Uterus (tissue), 2 donors: ENCODE measurements at regions not wholly inside any gene's neighbourhood (a gene's known extent, or its start where the extent isn't known, plus 50 kb on each side); places are given as distances from the start of the nearest gene placed in this dataset.

ENCODE experiments used
- POLR2A ChIP-seq, 2 donors: fragments of 450-650 bp; IDR thresholded peaks; one replicate each; pipeline ENCODE4 v1.6.1; 2016; ENCODE audit warnings: antibody characterized with exemption in 2 of 2, mild to moderate bottlenecking in 1 of 2, moderate library complexity in 1 of 2
- TF ChIP-seq, protein P1 (sequence below), 4 experiments: fragments of 200-600 bp in 2 of 4; fragments of 450-650 bp in 2 of 4; sonication (generic) in 2 of 4; IDR thresholded peaks; one replicate each; pipeline ENCODE4 v1.5.1; 2016 to 2019; ENCODE audit warnings: antibody characterized with exemption in 4 of 4, mild to moderate bottlenecking in 2 of 4, moderate library complexity in 1 of 4

DNA sequence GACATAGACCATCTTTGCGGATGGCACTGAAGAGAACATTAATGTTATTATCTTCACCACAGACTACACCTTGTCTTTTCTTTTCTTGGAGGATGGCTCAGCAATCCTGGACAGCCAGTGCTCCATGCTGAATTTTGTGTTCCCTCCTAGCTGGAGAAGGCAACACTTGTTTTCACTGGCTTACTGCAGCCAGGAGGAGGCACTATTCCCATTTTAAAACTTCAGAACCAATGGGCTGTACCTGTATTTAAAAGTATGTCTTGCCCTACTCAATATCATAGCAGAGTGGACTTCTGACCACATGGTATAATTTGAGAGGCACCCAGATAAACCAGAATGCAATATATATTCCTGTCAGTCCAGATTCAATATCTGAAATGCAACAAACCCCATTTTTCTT, 53.3 kb upstream of the POGK start:
- TF ChIP-seq, protein P1, sequence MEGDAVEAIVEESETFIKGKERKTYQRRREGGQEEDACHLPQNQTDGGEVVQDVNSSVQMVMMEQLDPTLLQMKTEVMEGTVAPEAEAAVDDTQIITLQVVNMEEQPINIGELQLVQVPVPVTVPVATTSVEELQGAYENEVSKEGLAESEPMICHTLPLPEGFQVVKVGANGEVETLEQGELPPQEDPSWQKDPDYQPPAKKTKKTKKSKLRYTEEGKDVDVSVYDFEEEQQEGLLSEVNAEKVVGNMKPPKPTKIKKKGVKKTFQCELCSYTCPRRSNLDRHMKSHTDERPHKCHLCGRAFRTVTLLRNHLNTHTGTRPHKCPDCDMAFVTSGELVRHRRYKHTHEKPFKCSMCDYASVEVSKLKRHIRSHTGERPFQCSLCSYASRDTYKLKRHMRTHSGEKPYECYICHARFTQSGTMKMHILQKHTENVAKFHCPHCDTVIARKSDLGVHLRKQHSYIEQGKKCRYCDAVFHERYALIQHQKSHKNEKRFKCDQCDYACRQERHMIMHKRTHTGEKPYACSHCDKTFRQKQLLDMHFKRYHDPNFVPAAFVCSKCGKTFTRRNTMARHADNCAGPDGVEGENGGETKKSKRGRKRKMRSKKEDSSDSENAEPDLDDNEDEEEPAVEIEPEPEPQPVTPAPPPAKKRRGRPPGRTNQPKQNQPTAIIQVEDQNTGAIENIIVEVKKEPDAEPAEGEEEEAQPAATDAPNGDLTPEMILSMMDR (IDR thresholded peaks at IDR 0.05): no peak
- no peak for TF ChIP-seq POLR2A (IDR thresholded peaks at IDR 0.05)
